Thyroid gland (tissue), 4 donors: ENCODE measurements at regions not wholly inside any gene's neighbourhood (a gene's known extent, or its start where the extent isn't known, plus 50 kb on each side); places are given as distances from the start of the nearest gene placed in this dataset.

ENCODE experiments used
- POLR2A ChIP-seq, 2 donors: fragments of 450-650 bp; IDR thresholded peaks; one replicate each; pipeline ENCODE4 v1.6.1; 2017; ENCODE audit warnings: antibody characterized with exemption in 2 of 2, mild to moderate bottlenecking in 2 of 2, moderate library complexity in 1 of 2
- TF ChIP-seq, protein P1 (sequence below), 6 experiments: fragments of 200-600 bp in 3 of 6; fragments of 450-650 bp in 3 of 6; sonication (generic) in 3 of 6; IDR thresholded peaks; one replicate each; pipeline ENCODE4 v1.5.1; 2016 to 2019; ENCODE audit warnings: antibody characterized with exemption in 6 of 6, mild to moderate bottlenecking in 2 of 6, inconsistent platforms in 1 of 6, moderate library complexity in 1 of 6

DNA sequence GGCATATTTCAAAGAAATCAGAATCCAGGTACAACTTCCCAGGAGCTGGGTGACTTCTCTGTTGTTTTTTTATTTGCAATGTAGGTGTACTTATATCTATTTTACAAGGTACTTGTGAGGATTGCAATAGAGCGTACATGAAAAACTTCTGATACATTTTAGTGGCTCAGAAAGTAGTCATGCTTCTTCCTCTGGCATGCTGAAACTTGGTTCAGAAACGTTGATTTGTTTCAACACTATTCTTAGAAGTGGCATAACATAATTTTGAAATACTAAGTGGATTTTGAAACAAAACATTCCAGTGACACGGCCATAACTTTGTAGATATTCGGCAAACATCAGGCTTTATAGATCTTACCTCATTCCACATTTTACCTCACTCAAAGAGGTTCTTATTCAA is 79.8 kb upstream of the NLGN4Y start:
- TF ChIP-seq, protein P1, sequence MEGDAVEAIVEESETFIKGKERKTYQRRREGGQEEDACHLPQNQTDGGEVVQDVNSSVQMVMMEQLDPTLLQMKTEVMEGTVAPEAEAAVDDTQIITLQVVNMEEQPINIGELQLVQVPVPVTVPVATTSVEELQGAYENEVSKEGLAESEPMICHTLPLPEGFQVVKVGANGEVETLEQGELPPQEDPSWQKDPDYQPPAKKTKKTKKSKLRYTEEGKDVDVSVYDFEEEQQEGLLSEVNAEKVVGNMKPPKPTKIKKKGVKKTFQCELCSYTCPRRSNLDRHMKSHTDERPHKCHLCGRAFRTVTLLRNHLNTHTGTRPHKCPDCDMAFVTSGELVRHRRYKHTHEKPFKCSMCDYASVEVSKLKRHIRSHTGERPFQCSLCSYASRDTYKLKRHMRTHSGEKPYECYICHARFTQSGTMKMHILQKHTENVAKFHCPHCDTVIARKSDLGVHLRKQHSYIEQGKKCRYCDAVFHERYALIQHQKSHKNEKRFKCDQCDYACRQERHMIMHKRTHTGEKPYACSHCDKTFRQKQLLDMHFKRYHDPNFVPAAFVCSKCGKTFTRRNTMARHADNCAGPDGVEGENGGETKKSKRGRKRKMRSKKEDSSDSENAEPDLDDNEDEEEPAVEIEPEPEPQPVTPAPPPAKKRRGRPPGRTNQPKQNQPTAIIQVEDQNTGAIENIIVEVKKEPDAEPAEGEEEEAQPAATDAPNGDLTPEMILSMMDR (IDR thresholded peaks at IDR 0.05), result no peak
- TF ChIP-seq POLR2A (IDR thresholded peaks at IDR 0.05), result no peak
